ENCODE measurements at regions not wholly inside any gene's neighbourhood (a gene's known extent, or its start where the extent isn't known, plus 50 kb on each side); places are given as distances from the start of the nearest gene placed in this dataset.

DNA sequence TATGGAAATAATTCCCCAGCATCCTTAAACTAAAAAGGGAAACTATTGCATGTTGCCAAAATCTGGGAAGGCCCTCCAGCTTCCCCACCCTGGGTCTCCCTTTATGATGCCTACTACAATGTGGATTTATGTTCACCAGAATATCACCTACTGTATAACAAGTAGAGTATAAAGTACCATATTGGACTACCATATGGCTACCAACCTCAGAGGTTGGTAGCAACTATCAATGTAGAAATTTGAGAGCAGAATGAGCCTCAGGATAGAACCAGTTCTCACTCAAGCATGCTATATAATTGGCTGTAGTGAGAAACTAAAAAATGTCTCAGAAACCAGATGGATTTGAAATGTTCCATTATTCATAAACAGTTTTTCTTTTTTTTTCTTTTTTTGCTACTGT, 918.4 kb downstream of the MCTP2 start:
- TF ChIP-seq REST (IDR thresholded peaks at IDR 0.05; ENCODE audit: unreplicated experiment) = no peak
- no peak for TF ChIP-seq NANOG (IDR thresholded peaks at IDR 0.05; ENCODE audit: borderline replicate concordance)
- TF ChIP-seq ZNF331 (CRISPR knock-in tag; IDR thresholded peaks at IDR 0.05; ENCODE audit: low read depth) = no peak
- no peak for TF ChIP-seq ZNF462 (CRISPR knock-in tag; IDR thresholded peaks at IDR 0.05)
- TF ChIP-seq, protein P1, sequence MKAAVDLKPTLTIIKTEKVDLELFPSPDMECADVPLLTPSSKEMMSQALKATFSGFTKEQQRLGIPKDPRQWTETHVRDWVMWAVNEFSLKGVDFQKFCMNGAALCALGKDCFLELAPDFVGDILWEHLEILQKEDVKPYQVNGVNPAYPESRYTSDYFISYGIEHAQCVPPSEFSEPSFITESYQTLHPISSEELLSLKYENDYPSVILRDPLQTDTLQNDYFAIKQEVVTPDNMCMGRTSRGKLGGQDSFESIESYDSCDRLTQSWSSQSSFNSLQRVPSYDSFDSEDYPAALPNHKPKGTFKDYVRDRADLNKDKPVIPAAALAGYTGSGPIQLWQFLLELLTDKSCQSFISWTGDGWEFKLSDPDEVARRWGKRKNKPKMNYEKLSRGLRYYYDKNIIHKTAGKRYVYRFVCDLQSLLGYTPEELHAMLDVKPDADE (IDR thresholded peaks at IDR 0.05) = no peak
- no peak for TF ChIP-seq STAT1 (IDR thresholded peaks at IDR 0.05; ENCODE audit: unreplicated experiment)
- TF ChIP-seq ZNF114 (CRISPR knock-in tag; IDR thresholded peaks at IDR 0.05) = no peak
- ATAC-seq = no peak
- Mint-ChIP-seq H3K4me1 (no peaks in the 10 kb centered on the region), H3K4me3 (no peak overlapping the region), H3K9me3 (peaks cover 15% of the 10 kb centered on the region), H3K36me3 (ENCODE audit: low read depth) (peaks cover 4% of the 10 kb centered on the region; the same call in 2 of the 3 replicates), H3K27ac (no peak overlapping the region), H3K27me3 (ENCODE audit: insufficient read depth, low read depth, poor library complexity) (peaks cover 2% of the 10 kb centered on the region)
- no peaks in the 10 kb centered on the region for H4K20me1 ChIP-seq (replicated peaks; ENCODE audit: insufficient read depth)
- H3K27me3 ChIP-seq (ENCODE audit: insufficient read depth) = no peaks in the 10 kb centered on the region
- no peaks in the 10 kb centered on the region for H3F3A ChIP-seq (replicated peaks; ENCODE audit: low read depth)
- DNase-seq (ENCODE audit: low spot score) = no peak
- H3K36me3 ChIP-seq (ENCODE audit: insufficient read depth) = no peaks in the 10 kb centered on the region
- H3K27ac ChIP-seq (ENCODE audit: low read depth) = no peak overlapping the region
- H3K9me2 ChIP-seq (ENCODE audit: insufficient read depth) = no peaks in the 10 kb centered on the region
- no peaks in the 10 kb centered on the region for H3K79me2 ChIP-seq (replicated peaks; ENCODE audit: insufficient read depth)
- no peak overlapping the region for H3K4me3 ChIP-seq
- H3K4me1 ChIP-seq (ENCODE audit: insufficient read depth) = no peaks in the 10 kb centered on the region
- H3K4me2 ChIP-seq = no peak overlapping the region
- H2AFZ ChIP-seq = no peak overlapping the region; the same call in 1 of the 2 replicates
